Esophagus muscularis mucosa (tissue), 4 donors: ENCODE measurements at regions not wholly inside any gene's neighbourhood (a gene's known extent, or its start where the extent isn't known, plus 50 kb on each side); places are given as distances from the start of the nearest gene placed in this dataset.
"Not testable (repeated sequence)": the region's sequence is repeated elsewhere in the genome, so short reads cannot be mapped to it uniquely, and the experiment has no call there.

Experiments
- DNase-seq: peaks from one replicate; pipeline ENCODE4 v3.0.0-alpha.2; 2017; ENCODE audit errors: extremely low spot score
- H3K27ac ChIP-seq, 4 donors: fragments of 200-600 bp; sonication (generic); replicated peaks in 1 of 4; 1 replicate in 3 of 4; 2 replicates in 1 of 4; pipeline ENCODE4 v1.5.1; 2016 to 2019; ENCODE audit warnings: mild to moderate bottlenecking in 1 of 4
- H3K27me3 ChIP-seq, 4 donors: fragments of 200-600 bp; sonication (generic); one replicate each; pipeline versions ENCODE4 v1.5.1 to v1.6.0; 2016 to 2019
- H3K36me3 ChIP-seq, 4 donors: fragments of 200-600 bp; sonication (generic); one replicate each; pipeline ENCODE4 v1.5.1; 2016 to 2019
- H3K4me1 ChIP-seq, 4 donors: fragments of 200-600 bp; sonication (generic); one replicate each; pipeline ENCODE4 v1.5.1; 2016 to 2019
- H3K4me3 ChIP-seq, 4 donors: fragments of 200-600 bp; sonication (generic); 1 replicate in 2 of 4; 2 replicates in 2 of 4; pipeline ENCODE4 v1.5.1; 2016 to 2019; ENCODE audit warnings: mild to moderate bottlenecking in 4 of 4, moderate library complexity in 1 of 4
- H3K9me3 ChIP-seq, 4 donors: fragments of 200-600 bp; sonication (generic); 1 replicate in 3 of 4; 2 replicates in 1 of 4; pipeline ENCODE4 v1.5.1; 2016 to 2019
- EP300 ChIP-seq: sonication (generic); formaldehyde crosslinking; IDR thresholded peaks from one replicate; pipeline ENCODE4 v1.6.1; 2017; ENCODE audit warnings: antibody characterized with exemption
- POLR2A ChIP-seq: fragments of 450-650 bp; IDR thresholded peaks from one replicate; pipeline ENCODE4 v1.6.1; 2017; ENCODE audit warnings: antibody characterized with exemption, moderate library complexity, mild to moderate bottlenecking, low read depth
- POLR2AphosphoS5 ChIP-seq, 2 donors: sonication (generic); formaldehyde crosslinking; IDR thresholded peaks; one replicate each; pipeline ENCODE4 v1.6.1; 2017; ENCODE audit warnings: antibody characterized with exemption in 2 of 2
- WGBS: methylation state at CpG from one replicate; pipeline ENCODE4 v1.1.5; 2018; 5-methylcytosine and 5-hydroxymethylcytosine counted together
- intact Hi-C: fragments of 100-400 bp; cut with DNase I; formaldehyde crosslinking; loops from one replicate; pipeline ENCODE4 v1.15.1; 2023
- TF ChIP-seq, protein P1 (sequence below), 3 experiments: fragments of 200-600 bp in 2 of 3; fragments of 450-650 bp in 1 of 3; sonication (generic) in 2 of 3; IDR thresholded peaks; one replicate each; pipeline ENCODE4 v1.5.1; 2017 to 2019; ENCODE audit warnings: antibody characterized with exemption in 3 of 3, mild to moderate bottlenecking in 2 of 3, moderate library complexity in 1 of 3

DNA sequence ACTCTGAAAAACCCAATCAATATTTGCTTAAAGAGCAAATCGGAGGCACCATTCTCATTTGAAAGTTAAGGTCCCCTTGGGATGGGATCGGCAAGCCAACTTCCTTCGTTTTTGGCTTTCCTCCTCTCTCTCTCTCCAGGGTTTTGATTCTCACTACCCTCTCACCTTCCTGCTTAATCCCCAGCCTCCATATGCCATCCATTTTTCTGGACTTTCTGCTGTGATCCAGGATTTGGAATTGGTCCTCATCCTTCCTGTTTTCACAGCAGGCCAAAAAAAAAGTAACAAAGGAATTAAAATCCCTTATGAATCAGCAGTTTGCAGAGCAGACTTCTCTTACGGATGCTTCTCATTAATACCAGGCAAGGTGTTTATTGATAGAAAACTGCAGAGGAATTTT lies 283.1 kb upstream of the TMTC4 start:
- Histone ChIP-seq H3K4me3 (no peak overlapping the region), H3K36me3 (no peaks in the 10 kb centered on the region), H3K9me3 (no peaks in the 10 kb centered on the region), H3K27ac (no peak overlapping the region), H3K27me3 (no peaks in the 10 kb centered on the region), H3K4me1 (no peaks in the 10 kb centered on the region)
- intact Hi-C loops: no loop called here
- 57% methylated on average over 4 of the region's 4 CpGs for WGBS
- DNase-seq: no peak
- TF ChIP-seq, protein P1, sequence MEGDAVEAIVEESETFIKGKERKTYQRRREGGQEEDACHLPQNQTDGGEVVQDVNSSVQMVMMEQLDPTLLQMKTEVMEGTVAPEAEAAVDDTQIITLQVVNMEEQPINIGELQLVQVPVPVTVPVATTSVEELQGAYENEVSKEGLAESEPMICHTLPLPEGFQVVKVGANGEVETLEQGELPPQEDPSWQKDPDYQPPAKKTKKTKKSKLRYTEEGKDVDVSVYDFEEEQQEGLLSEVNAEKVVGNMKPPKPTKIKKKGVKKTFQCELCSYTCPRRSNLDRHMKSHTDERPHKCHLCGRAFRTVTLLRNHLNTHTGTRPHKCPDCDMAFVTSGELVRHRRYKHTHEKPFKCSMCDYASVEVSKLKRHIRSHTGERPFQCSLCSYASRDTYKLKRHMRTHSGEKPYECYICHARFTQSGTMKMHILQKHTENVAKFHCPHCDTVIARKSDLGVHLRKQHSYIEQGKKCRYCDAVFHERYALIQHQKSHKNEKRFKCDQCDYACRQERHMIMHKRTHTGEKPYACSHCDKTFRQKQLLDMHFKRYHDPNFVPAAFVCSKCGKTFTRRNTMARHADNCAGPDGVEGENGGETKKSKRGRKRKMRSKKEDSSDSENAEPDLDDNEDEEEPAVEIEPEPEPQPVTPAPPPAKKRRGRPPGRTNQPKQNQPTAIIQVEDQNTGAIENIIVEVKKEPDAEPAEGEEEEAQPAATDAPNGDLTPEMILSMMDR (IDR thresholded peaks at IDR 0.05): no peak
- TF ChIP-seq POLR2A (no peak), POLR2AphosphoS5 (IDR thresholded peaks at IDR 0.05) (no peak), EP300 (no peak)

DNA sequence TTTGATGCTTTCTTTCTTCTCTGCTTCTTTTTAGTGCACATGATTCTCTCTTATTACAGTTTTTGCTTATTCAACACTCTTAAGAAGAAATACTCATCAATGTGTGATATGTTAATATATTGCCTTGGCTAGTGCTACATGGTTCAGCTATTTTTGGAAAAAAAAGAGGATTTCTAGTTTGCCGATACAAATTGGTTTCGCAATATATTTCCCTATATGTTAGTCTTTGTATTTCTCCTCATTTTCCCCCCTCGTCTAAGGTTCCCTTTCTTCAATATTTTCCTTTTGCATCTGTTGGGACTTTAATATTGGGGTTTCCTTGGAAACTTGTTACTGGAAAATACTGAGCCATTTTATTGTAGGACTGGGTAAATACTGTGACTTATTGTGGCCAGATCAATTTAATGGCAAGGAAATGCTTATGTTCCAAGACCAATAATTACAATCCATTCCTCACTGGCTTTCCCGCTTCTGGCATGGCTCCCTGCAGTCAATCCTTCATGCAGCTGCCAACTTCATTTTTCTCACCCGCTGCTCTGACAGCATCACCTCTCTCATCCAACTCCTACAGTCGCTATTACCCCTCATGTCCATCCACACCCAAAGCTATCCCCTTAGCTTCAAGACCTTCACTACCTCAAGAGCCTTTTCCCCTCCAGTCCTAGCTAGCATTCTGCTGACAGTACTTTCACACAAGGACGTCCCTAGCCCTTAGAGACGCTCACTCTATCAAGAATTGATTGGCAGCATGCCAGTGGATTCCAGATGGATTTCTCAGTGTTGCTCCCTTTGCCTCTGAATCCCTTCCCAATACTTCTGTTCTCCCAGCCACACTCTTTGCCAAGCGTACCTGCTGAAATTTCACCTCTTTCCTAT lies 280.1 kb upstream of the TMTC4 start:
- H3K27me3 ChIP-seq: no peaks in the 10 kb centered on the region
- H3K27ac ChIP-seq: no peak overlapping the region
- TF ChIP-seq POLR2A (no peak), POLR2AphosphoS5 (IDR thresholded peaks at IDR 0.05) (no peak), EP300 (no peak)
- TF ChIP-seq, protein P1 (IDR thresholded peaks at IDR 0.05): no peak
- WGBS: 73% methylated on average over 9 of the region's 9 CpGs
- no peak for DNase-seq
- no peaks in the 10 kb centered on the region for H3K4me1 ChIP-seq
- H3K9me3 ChIP-seq: no peaks in the 10 kb centered on the region
- no peak overlapping the region for H3K4me3 ChIP-seq
- no peaks in the 10 kb centered on the region for H3K36me3 ChIP-seq
- intact Hi-C loops: no loop called here

DNA sequence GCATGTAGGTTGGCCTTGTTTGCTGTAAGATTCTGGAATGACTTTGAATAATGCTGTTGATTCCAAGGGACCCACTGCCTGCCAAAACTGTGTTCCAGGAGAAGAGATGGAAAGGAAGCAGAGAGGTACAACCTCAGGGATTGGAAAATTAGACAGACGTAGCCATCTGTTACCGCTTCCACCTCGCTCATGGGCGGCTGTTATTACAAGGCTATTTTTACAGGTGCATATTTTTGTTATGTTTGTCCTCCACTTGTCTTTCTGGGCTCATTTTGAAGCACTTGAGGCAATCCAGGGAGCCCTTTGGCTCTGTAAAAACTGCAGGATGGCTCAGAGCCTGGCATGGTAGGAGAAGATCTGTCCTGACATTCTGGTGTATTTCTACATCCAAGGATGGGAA lies 276.4 kb upstream of the TMTC4 start:
- Histone ChIP-seq H3K9me3 (no peaks in the 10 kb centered on the region), H3K27me3 (no peaks in the 10 kb centered on the region), H3K4me3 (no peak overlapping the region), H3K27ac (no peak overlapping the region), H3K36me3 (no peaks in the 10 kb centered on the region), H3K4me1 (no peaks in the 10 kb centered on the region)
- WGBS: 82% methylated on average over 4 of the region's 4 CpGs
- no peak for DNase-seq
- intact Hi-C loops: no loop called here
- TF ChIP-seq, protein P1 (IDR thresholded peaks at IDR 0.05): no peak
- no peak for TF ChIP-seq POLR2AphosphoS5 (IDR thresholded peaks at IDR 0.05)
- TF ChIP-seq EP300: no peak
- TF ChIP-seq POLR2A: no peak

DNA sequence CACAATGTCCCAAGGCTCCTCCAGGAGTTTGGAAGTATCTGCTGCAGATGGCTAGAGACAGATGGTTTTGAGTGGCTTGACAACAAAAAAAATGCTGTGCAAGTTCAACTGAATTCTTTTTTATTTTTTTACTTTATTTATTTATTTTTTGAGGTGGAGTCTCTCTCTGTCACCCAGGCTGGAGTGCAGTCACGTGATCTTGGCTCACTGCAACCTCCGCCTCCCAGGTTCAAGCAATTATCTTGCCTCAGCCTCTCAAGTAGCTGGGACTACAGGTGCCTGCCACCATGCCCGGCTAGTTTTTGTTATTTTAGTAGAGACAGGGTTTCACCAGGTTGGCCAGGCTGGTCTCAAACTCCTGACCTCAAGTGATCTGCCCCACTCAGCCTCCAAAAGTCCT lies 274.3 kb upstream of the TMTC4 start:
- H3K27ac ChIP-seq, intact Hi-C loops, H3K4me3 ChIP-seq, H3K36me3 ChIP-seq, DNase-seq, H3K4me1 ChIP-seq, H3K27me3 ChIP-seq, H3K9me3 ChIP-seq: not testable (repeated sequence)
- 89% methylated on average over 3 of the region's 3 CpGs for WGBS

DNA sequence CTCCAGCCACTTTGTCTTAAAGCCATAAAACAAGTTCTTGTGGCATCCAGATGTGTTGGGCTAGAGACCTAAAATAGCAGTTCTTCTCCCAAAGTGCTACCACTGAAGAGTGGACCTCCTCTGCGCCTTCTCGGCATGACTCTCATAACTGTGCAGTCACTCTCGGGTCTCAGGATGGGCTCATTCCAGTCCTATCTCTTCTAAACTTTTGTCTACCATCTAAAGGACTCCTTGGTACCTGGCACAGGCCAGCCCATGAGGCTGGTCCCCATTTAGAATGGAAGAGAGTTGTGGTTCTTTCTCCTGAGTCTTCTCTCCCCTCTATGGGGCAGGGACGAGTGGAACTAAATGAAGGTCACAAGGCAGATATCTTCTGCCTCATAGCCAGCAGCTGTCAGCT lies 272.0 kb upstream of the TMTC4 start:
- Histone ChIP-seq H3K27ac (no peak overlapping the region), H3K27me3 (no peaks in the 10 kb centered on the region), H3K36me3 (no peaks in the 10 kb centered on the region), H3K9me3 (no peaks in the 10 kb centered on the region), H3K4me1 (no peaks in the 10 kb centered on the region), H3K4me3 (no peak overlapping the region)
- DNase-seq: peak; percentile 89
- intact Hi-C loops: no loop called here
- WGBS: 87% methylated on average over 4 of the region's 4 CpGs
- TF ChIP-seq POLR2AphosphoS5 (IDR thresholded peaks at IDR 0.05) (no peak), POLR2A (no peak), EP300 (no peak)
- TF ChIP-seq, protein P1 (IDR thresholded peaks at IDR 0.05): no peak
